WTC11 (cell line): ENCODE measurements at regions not wholly inside any gene's neighbourhood (a gene's known extent, or its start where the extent isn't known, plus 50 kb on each side); places are given as distances from the start of the nearest gene placed in this dataset.

Experiments used
- ATAC-seq: fragments of 200-7000 bp; cut with Tn5 transposase; 2 replicates; pipeline ENCODE4 v1.10.0; 2021; ENCODE audit warnings: mild to moderate bottlenecking, moderate library complexity
- CTCF ChIA-PET: fragments of 300-600 bp; sonication (Branson Sonifier 250); formaldehyde crosslinking; loops from one replicate; lab custom pipeline; 2021; ENCODE audit warnings: antibody characterized with exemption; lab: Charles Lee
- POLR2A ChIA-PET: fragments of 350-600 bp; sonication (Branson Sonifier 250); formaldehyde crosslinking; loops from one replicate; lab custom pipeline; 2021; ENCODE audit warnings: antibody characterized with exemption; lab: Charles Lee
- DNase-seq: peaks from one replicate; pipeline ENCODE4 v3.0.0; 2021; ENCODE audit warnings: low spot score
- H3K27ac Mint-ChIP-seq: 2 replicates; pipeline ENCODE4 v1.8.0; 2021; ENCODE audit warnings: mixed read lengths
- H3K27me3 Mint-ChIP-seq: 2 replicates; pipeline ENCODE4 v1.8.0; 2021; ENCODE audit warnings: low read depth, mild to moderate bottlenecking, moderate library complexity, mixed read lengths
- H3K36me3 Mint-ChIP-seq: 2 replicates; pipeline ENCODE4 v1.8.0; 2021; ENCODE audit warnings: mixed read lengths
- H3K4me1 Mint-ChIP-seq: 2 replicates; pipeline ENCODE4 v1.8.0; 2022; ENCODE audit warnings: mixed read lengths
- H3K4me3 Mint-ChIP-seq: 2 replicates; pipeline ENCODE4 v1.8.0; 2021; ENCODE audit warnings: mild to moderate bottlenecking, moderate library complexity, mixed read lengths
- H3K9me3 Mint-ChIP-seq: 2 replicates; pipeline ENCODE4 v1.8.0; 2021; ENCODE audit warnings: mixed read lengths
- CREB1 ChIP-seq: sonication (generic); formaldehyde crosslinking; IDR thresholded peaks from 2 replicates; pipeline ENCODE4 v1.8.0; 2023; ENCODE audit warnings: mild to moderate bottlenecking, missing genetic modification reagents
- EMX1 ChIP-seq: fragments of 250-450 bp; sonication (Bioruptor Pico); IDR thresholded peaks from 2 replicates; pipeline ENCODE4 v1.8.0; 2021; ENCODE audit warnings: mild to moderate bottlenecking
- IRF2 ChIP-seq: sonication (generic); formaldehyde crosslinking; IDR thresholded peaks from 2 replicates; pipeline ENCODE4 v1.8.0; 2022; ENCODE audit warnings: low read depth, missing genetic modification reagents, borderline replicate concordance
- MXD4 ChIP-seq: fragments of 250-450 bp; sonication (Bioruptor Pico); IDR thresholded peaks from 2 replicates; pipeline ENCODE4 v1.8.0; 2021; ENCODE audit warnings: mild to moderate bottlenecking, moderate library complexity, borderline replicate concordance
- NFATC4 ChIP-seq: fragments of 250-450 bp; sonication (Bioruptor Pico); IDR thresholded peaks from 2 replicates; pipeline ENCODE4 v1.9.0; 2021; ENCODE audit warnings: mild to moderate bottlenecking
- NR2C2 ChIP-seq: sonication (generic); formaldehyde crosslinking; IDR thresholded peaks from 2 replicates; pipeline ENCODE4 v1.8.0; 2022; ENCODE audit warnings: mild to moderate bottlenecking, missing genetic modification reagents
- NR3C1 ChIP-seq: sonication (generic); formaldehyde crosslinking; conservative IDR thresholded peaks from 2 replicates; pipeline ENCODE4 v1.8.1; 2023; ENCODE audit warnings: low read depth, mild to moderate bottlenecking, missing genetic modification reagents
- PRDM15 ChIP-seq: sonication (generic); formaldehyde crosslinking; IDR thresholded peaks from 2 replicates; pipeline ENCODE4 v1.8.0; 2022; ENCODE audit warnings: missing genetic modification reagents
- TCF7 ChIP-seq: sonication (generic); formaldehyde crosslinking; IDR thresholded peaks from 2 replicates; pipeline ENCODE4 v1.8.0; 2022; ENCODE audit warnings: mild to moderate bottlenecking, low read depth, missing genetic modification reagents, moderate library complexity
- TEAD4 ChIP-seq: sonication (generic); formaldehyde crosslinking; IDR thresholded peaks from 2 replicates; pipeline ENCODE4 v1.8.0; 2022; ENCODE audit warnings: mild to moderate bottlenecking, missing genetic modification reagents
- ZNF138 ChIP-seq: sonication (generic); formaldehyde crosslinking; conservative IDR thresholded peaks from 2 replicates; pipeline ENCODE4 v1.8.1; 2022; ENCODE audit warnings: mild to moderate bottlenecking, moderate library complexity, missing genetic modification reagents
- ZNF263 ChIP-seq: sonication (generic); formaldehyde crosslinking; IDR thresholded peaks from 2 replicates; pipeline ENCODE4 v1.8.1; 2022; ENCODE audit warnings: low read depth, mild to moderate bottlenecking, moderate library complexity, missing genetic modification reagents
- ZNF281 ChIP-seq: sonication (generic); formaldehyde crosslinking; IDR thresholded peaks from 2 replicates; pipeline ENCODE4 v1.8.0; 2023; ENCODE audit warnings: mild to moderate bottlenecking, missing genetic modification reagents
- ZNF396 ChIP-seq: fragments of 250-450 bp; sonication (Bioruptor Pico); IDR thresholded peaks from 2 replicates; pipeline ENCODE4 v1.8.0; 2021; ENCODE audit warnings: mild to moderate bottlenecking, moderate library complexity, borderline replicate concordance
- ZNF423 ChIP-seq: fragments of 250-450 bp; sonication (Bioruptor Pico); IDR thresholded peaks from 2 replicates; pipeline ENCODE4 v2.1.2; 2022; ENCODE audit warnings: mild to moderate bottlenecking, moderate library complexity
- TF ChIP-seq, protein P1 (sequence below): sonication (generic); formaldehyde crosslinking; IDR thresholded peaks from 2 replicates; pipeline ENCODE4 v1.8.0; 2023; ENCODE audit warnings: missing genetic modification reagents
- TF ChIP-seq, protein P2 (sequence below): fragments of 200-600 bp; IDR thresholded peaks from 2 replicates; pipeline ENCODE4 v1.8.0; 2022; ENCODE audit warnings: antibody characterized with exemption
- TF ChIP-seq, protein P3 (sequence below): sonication (generic); formaldehyde crosslinking; IDR thresholded peaks from 2 replicates; pipeline ENCODE4 v1.8.1; 2023; ENCODE audit warnings: mild to moderate bottlenecking, missing genetic modification reagents, borderline replicate concordance

GRCh38 chr10:64368298-64368697, 847.1 kb downstream of the REEP3 start (continued):
- TF ChIP-seq NR3C1 (CRISPR knock-in tag) (no peak), MXD4 (no peak), ZNF423 (no peak), TEAD4 (CRISPR knock-in tag) (no peak), PRDM15 (CRISPR knock-in tag) (no peak), NR2C2 (no peak), TCF7 (CRISPR knock-in tag) (no peak), CREB1 (CRISPR knock-in tag) (no peak), IRF2 (CRISPR knock-in tag) (no peak), EMX1 (CRISPR knock-in tag) (no peak)
- TF ChIP-seq, protein P1, sequence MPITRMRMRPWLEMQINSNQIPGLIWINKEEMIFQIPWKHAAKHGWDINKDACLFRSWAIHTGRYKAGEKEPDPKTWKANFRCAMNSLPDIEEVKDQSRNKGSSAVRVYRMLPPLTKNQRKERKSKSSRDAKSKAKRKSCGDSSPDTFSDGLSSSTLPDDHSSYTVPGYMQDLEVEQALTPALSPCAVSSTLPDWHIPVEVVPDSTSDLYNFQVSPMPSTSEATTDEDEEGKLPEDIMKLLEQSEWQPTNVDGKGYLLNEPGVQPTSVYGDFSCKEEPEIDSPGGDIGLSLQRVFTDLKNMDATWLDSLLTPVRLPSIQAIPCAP (CRISPR knock-in tag) = no peak
- TF ChIP-seq, protein P2, sequence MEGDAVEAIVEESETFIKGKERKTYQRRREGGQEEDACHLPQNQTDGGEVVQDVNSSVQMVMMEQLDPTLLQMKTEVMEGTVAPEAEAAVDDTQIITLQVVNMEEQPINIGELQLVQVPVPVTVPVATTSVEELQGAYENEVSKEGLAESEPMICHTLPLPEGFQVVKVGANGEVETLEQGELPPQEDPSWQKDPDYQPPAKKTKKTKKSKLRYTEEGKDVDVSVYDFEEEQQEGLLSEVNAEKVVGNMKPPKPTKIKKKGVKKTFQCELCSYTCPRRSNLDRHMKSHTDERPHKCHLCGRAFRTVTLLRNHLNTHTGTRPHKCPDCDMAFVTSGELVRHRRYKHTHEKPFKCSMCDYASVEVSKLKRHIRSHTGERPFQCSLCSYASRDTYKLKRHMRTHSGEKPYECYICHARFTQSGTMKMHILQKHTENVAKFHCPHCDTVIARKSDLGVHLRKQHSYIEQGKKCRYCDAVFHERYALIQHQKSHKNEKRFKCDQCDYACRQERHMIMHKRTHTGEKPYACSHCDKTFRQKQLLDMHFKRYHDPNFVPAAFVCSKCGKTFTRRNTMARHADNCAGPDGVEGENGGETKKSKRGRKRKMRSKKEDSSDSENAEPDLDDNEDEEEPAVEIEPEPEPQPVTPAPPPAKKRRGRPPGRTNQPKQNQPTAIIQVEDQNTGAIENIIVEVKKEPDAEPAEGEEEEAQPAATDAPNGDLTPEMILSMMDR = no peak
- TF ChIP-seq, all 79 proteins: peak for 0

DNA sequence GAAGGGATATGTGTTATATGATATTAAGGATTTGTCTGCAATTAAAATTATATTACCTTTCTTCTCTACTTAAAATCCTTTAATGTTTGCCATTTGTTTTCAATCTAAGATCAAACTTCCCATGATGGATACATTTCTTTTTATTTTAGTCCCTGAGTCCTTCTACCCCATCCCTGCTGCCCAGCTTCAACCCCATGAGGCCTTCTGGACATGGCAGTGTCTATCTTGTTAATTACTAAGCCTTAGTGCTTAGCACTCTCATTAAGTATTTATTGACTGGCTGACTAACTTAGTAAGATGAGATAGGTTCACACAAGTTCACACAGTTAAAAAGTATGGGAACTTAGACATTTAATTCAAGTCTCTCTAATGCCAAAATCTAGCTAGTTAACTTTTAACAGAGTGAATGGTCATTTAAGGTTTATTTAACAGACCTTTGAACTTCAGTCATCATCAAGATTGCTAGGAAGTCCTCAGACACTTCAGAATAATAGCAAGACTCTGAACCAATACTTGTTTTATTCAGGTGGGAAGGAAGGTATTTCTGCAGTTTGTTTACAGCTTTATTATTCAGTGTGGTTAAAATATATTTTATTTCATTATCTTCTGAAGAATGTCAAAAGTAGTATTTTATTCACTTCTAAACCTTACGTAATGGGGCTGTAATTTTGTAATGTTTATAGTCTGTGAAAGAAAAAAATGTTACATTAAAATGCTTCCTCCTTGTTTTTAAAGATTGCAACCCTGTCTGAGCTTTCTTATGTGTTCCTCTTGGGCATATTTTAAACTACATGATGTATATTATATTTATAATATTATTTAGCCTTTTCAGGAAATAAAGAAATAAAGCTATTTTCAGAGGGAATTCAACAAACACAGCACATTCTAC, 848.9 kb downstream of the REEP3 start:
- H3K27ac Mint-ChIP-seq = no peak overlapping the region
- ChIA-PET CTCF (no interaction called here), POLR2A (no interaction called here)
- no peaks in the 10 kb centered on the region for H3K27me3 Mint-ChIP-seq
- H3K36me3 Mint-ChIP-seq = no peaks in the 10 kb centered on the region
- H3K9me3 Mint-ChIP-seq = peaks cover 4% of the 10 kb centered on the region; the same call in 1 of the 2 replicates
- H3K4me3 Mint-ChIP-seq = no peak overlapping the region
- H3K4me1 Mint-ChIP-seq = peaks cover 13% of the 10 kb centered on the region
- ATAC-seq = no peak
- no peak for DNase-seq
- TF ChIP-seq TCF7 (CRISPR knock-in tag) (no peak), ZNF138 (CRISPR knock-in tag) (no peak), ZNF423 (no peak), ZNF396 (CRISPR knock-in tag) (no peak), IRF2 (CRISPR knock-in tag) (no peak), NFATC4 (CRISPR knock-in tag) (no peak), ZNF263 (CRISPR knock-in tag) (no peak), ZNF281 (CRISPR knock-in tag) (no peak), PRDM15 (CRISPR knock-in tag) (no peak)
- TF ChIP-seq, protein P3, sequence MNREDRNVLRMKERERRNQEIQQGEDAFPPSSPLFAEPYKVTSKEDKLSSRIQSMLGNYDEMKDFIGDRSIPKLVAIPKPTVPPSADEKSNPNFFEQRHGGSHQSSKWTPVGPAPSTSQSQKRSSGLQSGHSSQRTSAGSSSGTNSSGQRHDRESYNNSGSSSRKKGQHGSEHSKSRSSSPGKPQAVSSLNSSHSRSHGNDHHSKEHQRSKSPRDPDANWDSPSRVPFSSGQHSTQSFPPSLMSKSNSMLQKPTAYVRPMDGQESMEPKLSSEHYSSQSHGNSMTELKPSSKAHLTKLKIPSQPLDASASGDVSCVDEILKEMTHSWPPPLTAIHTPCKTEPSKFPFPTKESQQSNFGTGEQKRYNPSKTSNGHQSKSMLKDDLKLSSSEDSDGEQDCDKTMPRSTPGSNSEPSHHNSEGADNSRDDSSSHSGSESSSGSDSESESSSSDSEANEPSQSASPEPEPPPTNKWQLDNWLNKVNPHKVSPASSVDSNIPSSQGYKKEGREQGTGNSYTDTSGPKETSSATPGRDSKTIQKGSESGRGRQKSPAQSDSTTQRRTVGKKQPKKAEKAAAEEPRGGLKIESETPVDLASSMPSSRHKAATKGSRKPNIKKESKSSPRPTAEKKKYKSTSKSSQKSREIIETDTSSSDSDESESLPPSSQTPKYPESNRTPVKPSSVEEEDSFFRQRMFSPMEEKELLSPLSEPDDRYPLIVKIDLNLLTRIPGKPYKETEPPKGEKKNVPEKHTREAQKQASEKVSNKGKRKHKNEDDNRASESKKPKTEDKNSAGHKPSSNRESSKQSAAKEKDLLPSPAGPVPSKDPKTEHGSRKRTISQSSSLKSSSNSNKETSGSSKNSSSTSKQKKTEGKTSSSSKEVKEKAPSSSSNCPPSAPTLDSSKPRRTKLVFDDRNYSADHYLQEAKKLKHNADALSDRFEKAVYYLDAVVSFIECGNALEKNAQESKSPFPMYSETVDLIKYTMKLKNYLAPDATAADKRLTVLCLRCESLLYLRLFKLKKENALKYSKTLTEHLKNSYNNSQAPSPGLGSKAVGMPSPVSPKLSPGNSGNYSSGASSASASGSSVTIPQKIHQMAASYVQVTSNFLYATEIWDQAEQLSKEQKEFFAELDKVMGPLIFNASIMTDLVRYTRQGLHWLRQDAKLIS (CRISPR knock-in tag) = no peak
